Amniotic epithelial cell (primary cell): ENCODE measurements at regions not wholly inside any gene's neighbourhood (a gene's known extent, or its start where the extent isn't known, plus 50 kb on each side); places are given as distances from the start of the nearest gene placed in this dataset.

Experiments used
- DNase-seq: peaks from one replicate; pipeline ENCODE4 v3.0.0-alpha.2; 2010; ENCODE audit warnings: low read depth

- DNase-seq = peak; percentile 17
Observed at GRCh38 chr20:48463916-48464315, 363.9 kb downstream of the PREX1 start.

- DNase-seq = no peak
Observed at GRCh38 chr20:48463096-48463720, 364.6 kb downstream of the PREX1 start.

- DNase-seq = no peak
Observed at GRCh38 chr20:48461735-48462119, 366.1 kb downstream of the PREX1 start.

GRCh38 chr20:48461091-48461734 is 366.6 kb downstream of the PREX1 start:
- DNase-seq = no peak

- DNase-seq = no peak
Observed at GRCh38 chr20:48460681-48461080, 367.1 kb downstream of the PREX1 start.

- DNase-seq = no peak
Observed at GRCh38 chr20:48459722-48460395, 367.9 kb downstream of the PREX1 start.

- no peak for DNase-seq
Observed at GRCh38 chr20:48458601-48459385, 369.0 kb downstream of the PREX1 start.

GRCh38 chr20:48458003-48458377 is 369.8 kb downstream of the PREX1 start:
- no peak for DNase-seq

GRCh38 chr20:48457193-48458002 is 370.4 kb downstream of the PREX1 start:
- no peak for DNase-seq

- no peak for DNase-seq
Observed at GRCh38 chr20:48456366-48457192, 371.2 kb downstream of the PREX1 start.

GRCh38 chr20:48455651-48456365 is 372.0 kb downstream of the PREX1 start:
- DNase-seq = no peak

GRCh38 chr20:48454671-48455490 is 372.9 kb downstream of the PREX1 start:
- no peak for DNase-seq

- no peak for DNase-seq
Observed at GRCh38 chr20:48453477-48454093, 374.2 kb downstream of the PREX1 start.

- DNase-seq = no peak
Observed at GRCh38 chr20:48451401-48451800, 376.4 kb downstream of the PREX1 start.

- DNase-seq = no peak
Observed at GRCh38 chr20:48448666-48449600, 378.9 kb downstream of the PREX1 start.

- DNase-seq = no peak
Observed at GRCh38 chr20:48447456-48447855, 380.3 kb downstream of the PREX1 start.

GRCh38 chr20:48445827-48446226 is 382.0 kb downstream of the PREX1 start:
- no peak for DNase-seq

- no peak for DNase-seq
Observed at GRCh38 chr20:48444249-48444648, 383.6 kb downstream of the PREX1 start.
